A549 (cell line): ENCODE measurements at regions not wholly inside any gene's neighbourhood (a gene's known extent, or its start where the extent isn't known, plus 50 kb on each side); places are given as distances from the start of the nearest gene placed in this dataset.

Source experiments
- ATAC-seq, 2 experiments: fragments of 200-7000 bp in 1 of 2; fragments of >200 bp in 1 of 2; cut with Nextera tagmentation in 1 of 2; cut with Tn5 transposase in 1 of 2; 3 replicates each; pipeline versions ENCODE4 v1.8.0 to v1.9.1; 2018 to 2020; ENCODE audit warnings: mild to moderate bottlenecking in 1 of 2, moderate library complexity in 1 of 2
- CTCF ChIA-PET: fragments of 300-600 bp; sonication (Branson Sonifier 250); formaldehyde crosslinking; extraction: SDS; loops from one replicate; lab custom pipeline; 2021; ENCODE audit warnings: antibody characterized with exemption, inconsistent platforms; lab: Yijun Ruan, JAX
- POLR2A ChIA-PET: fragments of 350-600 bp; formaldehyde crosslinking; extraction: SDS; loops from one replicate; lab custom pipeline; 2021; ENCODE audit warnings: antibody characterized with exemption, inconsistent platforms; lab: Yijun Ruan, JAX
- DNase-seq, 2 experiments: peaks; one replicate each; pipeline versions ENCODE4 v3.0.0 to v3.0.0-alpha.2; 2011 to 2016; ENCODE audit warnings: low read depth in 1 of 2, low spot score in 1 of 2
- FAIRE-seq: peaks from 2 replicates; lab custom pipeline; 2011; peaks lifted over from hg19 to GRCh38; lab: Jason Lieb, UNC
- H3K27ac ChIP-seq, 2 experiments: fragments of >200 bp; sonication (Bioruptor Twin); formaldehyde crosslinking; 3 replicates each; pipeline ENCODE4 v1.5.1; 2016 to 2017
- H3K4me1 ChIP-seq: fragments of >200 bp; sonication (Bioruptor Twin); formaldehyde crosslinking; 3 replicates; pipeline ENCODE4 v1.6.1; 2016
- H3K4me2 ChIP-seq: fragments of >200 bp; sonication (Bioruptor Twin); formaldehyde crosslinking; 3 replicates; pipeline ENCODE4 v1.6.1; 2016
- H3K4me3 ChIP-seq: fragments of >200 bp; sonication (Bioruptor Twin); formaldehyde crosslinking; 3 replicates; pipeline ENCODE4 v1.5.1; 2016
- H3K9me3 ChIP-seq: fragments of >200 bp; sonication (Bioruptor Twin); formaldehyde crosslinking; 3 replicates; pipeline ENCODE4 v1.6.1; 2016
- BHLHE40 ChIP-seq: IDR thresholded peaks from 2 replicates; pipeline ENCODE4 v1.6.1; 2012; ENCODE audit warnings: low read depth, low read length, inconsistent platforms
- CEBPB ChIP-seq, 2 experiments: fragments of >200 bp in 1 of 2; sonication (Bioruptor Twin) in 1 of 2; formaldehyde crosslinking in 1 of 2; IDR thresholded peaks; 2 replicates each; pipeline ENCODE4 v1.6.1; 2012 to 2016
- CHD4 ChIP-seq: fragments of 200-600 bp; sonication (generic); IDR thresholded peaks from 2 replicates; pipeline ENCODE4 v1.6.1; 2016; ENCODE audit warnings: antibody characterized with exemption, mild to moderate bottlenecking, borderline replicate concordance
- FOSL2 ChIP-seq, 2 experiments: fragments of 450-650 bp in 1 of 2; fragments of >200 bp in 1 of 2; sonication (Bioruptor Twin) in 1 of 2; formaldehyde crosslinking; IDR thresholded peaks; 2 replicates each; pipeline versions ENCODE4 v1.5.0 to v1.6.1; 2016 to 2020; ENCODE audit warnings: mild to moderate bottlenecking in 1 of 2, moderate library complexity in 1 of 2
- HDAC2 ChIP-seq: fragments of 200-600 bp; sonication (generic); IDR thresholded peaks from 2 replicates; pipeline ENCODE4 v1.6.1; 2016
- HOXB5 ChIP-seq: fragments of 250-450 bp; sonication (Bioruptor Pico); IDR thresholded peaks from 2 replicates; pipeline ENCODE4 v1.5.0; 2020; ENCODE audit warnings: mild to moderate bottlenecking, moderate library complexity
- JUN ChIP-seq, 2 experiments: fragments of >200 bp; sonication (Bioruptor Twin); formaldehyde crosslinking; IDR thresholded peaks; 2 replicates in 1 of 2; 3 replicates in 1 of 2; pipeline ENCODE4 v1.6.1; 2016 to 2017
- MAFK ChIP-seq: fragments of 450-650 bp; IDR thresholded peaks from 2 replicates; pipeline ENCODE4 v1.6.1; 2014; ENCODE audit not compliant: partially characterized antibody
- NPAS2 ChIP-seq: fragments of 250-450 bp; sonication (Bioruptor Pico); IDR thresholded peaks from 2 replicates; pipeline ENCODE4 v1.8.0; 2022; ENCODE audit warnings: mild to moderate bottlenecking, moderate library complexity, borderline replicate concordance
- NR3C1 ChIP-seq: fragments of >200 bp; sonication (Bioruptor Twin); formaldehyde crosslinking; IDR thresholded peaks from 3 replicates; pipeline ENCODE4 v1.6.1; 2017
- PHF8 ChIP-seq: fragments of 200-600 bp; sonication (generic); IDR thresholded peaks from 2 replicates; pipeline ENCODE4 v1.6.1; 2016; ENCODE audit warnings: low read depth, mild to moderate bottlenecking, antibody characterized with exemption, moderate library complexity, borderline replicate concordance
- POLR2A ChIP-seq: IDR thresholded peaks from 2 replicates; pipeline ENCODE4 v1.6.1; 2012; ENCODE audit warnings: mild to moderate bottlenecking, low read length
- RARB ChIP-seq: fragments of 250-450 bp; sonication (Bioruptor Pico); IDR thresholded peaks from 2 replicates; pipeline ENCODE4 v1.8.0; 2021; ENCODE audit warnings: mild to moderate bottlenecking, moderate library complexity
- TP53 ChIP-seq: fragments of 250-450 bp; sonication (Bioruptor Pico); IDR thresholded peaks from 2 replicates; pipeline ENCODE4 v1.5.0; 2021; ENCODE audit warnings: mild to moderate bottlenecking, moderate library complexity
- ZFP36 ChIP-seq: fragments of 450-650 bp; IDR thresholded peaks from 2 replicates; pipeline ENCODE4 v1.6.1; 2014; ENCODE audit warnings: borderline replicate concordance; ENCODE audit not compliant: partially characterized antibody
- ZSCAN20 ChIP-seq: fragments of 250-450 bp; sonication (Bioruptor Pico); IDR thresholded peaks from 2 replicates; pipeline ENCODE4 v1.8.0; 2022; ENCODE audit warnings: mild to moderate bottlenecking, moderate library complexity
- WGBS: methylation state at CpG from one replicate; pipeline ENCODE4 v1.1.6; 2017; ENCODE audit errors: missing lambda C conversion rate; 5-methylcytosine and 5-hydroxymethylcytosine counted together
- TF ChIP-seq, protein P1 (sequence below): fragments of >200 bp; sonication (Bioruptor Twin); formaldehyde crosslinking; IDR thresholded peaks from 2 replicates; pipeline ENCODE4 v1.6.1; 2016
- TF ChIP-seq, protein P2 (sequence below): fragments of 150-350 bp; IDR thresholded peaks from 2 replicates; pipeline ENCODE4 v1.6.1; 2014; ENCODE audit warnings: low read depth, mild to moderate bottlenecking, low read length
- TF ChIP-seq, protein P3 (sequence below): IDR thresholded peaks from 2 replicates; pipeline ENCODE4 v1.6.1; 2012; ENCODE audit warnings: low read depth, borderline replicate concordance
- TF ChIP-seq, protein P4 (sequence below): fragments of 250-450 bp; sonication (Bioruptor Pico); IDR thresholded peaks from 2 replicates; pipeline ENCODE4 v1.5.0; 2020; ENCODE audit warnings: low read depth, mild to moderate bottlenecking, moderate library complexity

DNA sequence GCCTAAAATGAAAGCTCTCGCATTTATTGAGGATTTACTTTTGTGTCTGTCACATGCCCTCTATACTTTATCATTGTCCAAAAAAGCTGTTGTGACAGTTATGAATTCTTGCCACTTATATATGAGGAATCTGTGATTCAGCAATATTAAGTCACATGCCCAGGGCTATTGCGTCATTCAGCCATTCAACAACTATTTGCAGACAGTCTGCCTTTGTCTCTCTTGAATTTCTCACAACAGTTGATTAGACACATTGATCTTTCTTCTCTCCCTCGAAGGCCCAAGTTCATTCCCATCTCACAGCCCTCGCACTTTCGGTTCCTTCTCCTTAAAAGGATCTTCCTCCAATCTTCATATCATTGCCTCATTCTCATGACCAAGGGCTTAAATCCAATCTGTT lies 342.6 kb downstream of the MZT1 start:
- POLR2A ChIA-PET, result no interaction called here
- H3K4me2 ChIP-seq, result no peak overlapping the region
- WGBS, result 42% methylated on average over 5 of the region's 5 CpGs
- no peak overlapping the region for H3K4me3 ChIP-seq
- no peak for TF ChIP-seq ZSCAN20 (CRISPR knock-in tag)
- no peak for TF ChIP-seq HDAC2
- TF ChIP-seq ZFP36, result no peak
- TF ChIP-seq, protein P1, sequence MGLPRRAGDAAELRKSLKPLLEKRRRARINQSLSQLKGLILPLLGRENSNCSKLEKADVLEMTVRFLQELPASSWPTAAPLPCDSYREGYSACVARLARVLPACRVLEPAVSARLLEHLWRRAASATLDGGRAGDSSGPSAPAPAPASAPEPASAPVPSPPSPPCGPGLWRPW, result no peak
- TF ChIP-seq JUN (IDR thresholded peaks at IDR 0.05), result no peak
- no peak for TF ChIP-seq TP53 (CRISPR knock-in tag)
- TF ChIP-seq MAFK, result peak; percentile 13
- TF ChIP-seq CEBPB (IDR thresholded peaks at IDR 0.05), result peak in 1 of 2 experiments; percentile 34; a peak in 1 of 4 replicates
- H3K27ac ChIP-seq, result no peak overlapping the region
- ATAC-seq (no peak), FAIRE-seq (no peak), DNase-seq (peak in 1 of 2 experiments; percentile 9)
- H3K4me1 ChIP-seq, result no peaks in the 10 kb centered on the region
- H3K9me3 ChIP-seq, result no peaks in the 10 kb centered on the region
- CTCF ChIA-PET, result no interaction called here

DNA sequence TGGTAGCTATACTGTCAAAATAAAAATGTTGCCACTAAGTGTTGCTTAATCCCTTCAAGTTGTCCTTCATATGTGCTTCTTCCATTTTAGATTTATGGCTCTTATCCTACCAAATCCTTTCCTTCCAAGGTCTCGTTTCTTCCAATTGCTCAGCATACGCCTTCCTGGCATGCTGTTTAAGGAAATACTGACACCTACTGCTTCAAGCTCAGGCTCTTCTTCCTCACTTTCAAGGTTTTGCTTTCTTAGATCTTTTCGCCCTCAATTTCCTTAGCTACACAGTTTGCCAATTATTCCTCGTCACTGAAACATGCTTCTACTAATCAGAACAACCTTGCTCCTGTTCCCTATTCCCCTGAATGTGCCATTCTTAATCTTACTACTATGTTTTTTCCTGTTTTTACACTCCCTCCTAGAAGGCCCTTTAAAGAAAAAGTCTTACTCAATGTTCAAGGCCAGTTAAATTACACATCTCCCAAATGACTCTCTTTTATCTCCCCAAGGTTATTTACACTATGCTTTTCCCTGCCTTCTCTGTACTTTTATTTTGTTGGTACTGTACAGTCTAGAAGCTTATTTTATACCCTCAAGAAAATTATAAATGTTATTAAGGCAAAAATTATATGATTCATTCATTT lies 343.1 kb downstream of the MZT1 start:
- Histone ChIP-seq H3K4me3 (no peak overlapping the region), H3K27ac (no peak overlapping the region), H3K9me3 (no peaks in the 10 kb centered on the region), H3K4me1 (no peaks in the 10 kb centered on the region), H3K4me2 (no peak overlapping the region)
- 43% methylated on average over 4 of the region's 4 CpGs for WGBS
- TF ChIP-seq NPAS2, result no peak
- ChIA-PET POLR2A (no interaction called here), CTCF (no interaction called here)
- FAIRE-seq, result no peak
- no peak for ATAC-seq
- DNase-seq, result no peak

DNA sequence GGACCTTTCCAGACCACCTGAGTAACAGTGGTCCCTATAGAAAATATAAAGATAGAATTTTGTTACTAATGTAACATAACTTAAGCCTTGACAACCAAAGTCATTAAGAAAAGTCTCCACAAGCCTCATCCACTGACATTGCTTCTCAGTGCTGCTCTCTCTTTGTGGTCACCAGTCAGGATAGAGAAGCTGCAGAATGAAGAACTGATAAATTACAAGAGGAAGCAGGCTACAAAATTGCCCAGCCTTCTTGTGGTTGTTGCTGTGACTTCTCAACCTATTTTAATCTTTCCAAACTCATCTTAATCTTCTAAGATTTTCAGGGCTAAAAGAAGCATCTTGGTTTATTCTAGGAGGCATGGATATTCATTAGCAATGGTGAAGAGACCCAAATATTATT lies 343.8 kb downstream of the MZT1 start:
- Histone ChIP-seq H3K4me3 (no peak overlapping the region), H3K9me3 (no peaks in the 10 kb centered on the region), H3K4me2 (no peak overlapping the region), H3K4me1 (no peaks in the 10 kb centered on the region), H3K27ac (no peak overlapping the region)
- ChIA-PET POLR2A (no interaction called here), CTCF (no interaction called here)
- FAIRE-seq (no peak), DNase-seq (no peak), ATAC-seq (no peak)
- TF ChIP-seq ZSCAN20 (CRISPR knock-in tag) (no peak), ZFP36 (no peak), FOSL2 (IDR thresholded peaks at IDR 0.05) (no peak), FOSL2 (CRISPR knock-in tag; IDR thresholded peaks at IDR 0.05) (no peak), HOXB5 (no peak), NR3C1 (no peak), PHF8 (no peak), CHD4 (no peak)
- TF ChIP-seq, protein P2, sequence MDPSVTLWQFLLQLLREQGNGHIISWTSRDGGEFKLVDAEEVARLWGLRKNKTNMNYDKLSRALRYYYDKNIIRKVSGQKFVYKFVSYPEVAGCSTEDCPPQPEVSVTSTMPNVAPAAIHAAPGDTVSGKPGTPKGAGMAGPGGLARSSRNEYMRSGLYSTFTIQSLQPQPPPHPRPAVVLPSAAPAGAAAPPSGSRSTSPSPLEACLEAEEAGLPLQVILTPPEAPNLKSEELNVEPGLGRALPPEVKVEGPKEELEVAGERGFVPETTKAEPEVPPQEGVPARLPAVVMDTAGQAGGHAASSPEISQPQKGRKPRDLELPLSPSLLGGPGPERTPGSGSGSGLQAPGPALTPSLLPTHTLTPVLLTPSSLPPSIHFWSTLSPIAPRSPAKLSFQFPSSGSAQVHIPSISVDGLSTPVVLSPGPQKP, result no peak
- TF ChIP-seq, protein P3, sequence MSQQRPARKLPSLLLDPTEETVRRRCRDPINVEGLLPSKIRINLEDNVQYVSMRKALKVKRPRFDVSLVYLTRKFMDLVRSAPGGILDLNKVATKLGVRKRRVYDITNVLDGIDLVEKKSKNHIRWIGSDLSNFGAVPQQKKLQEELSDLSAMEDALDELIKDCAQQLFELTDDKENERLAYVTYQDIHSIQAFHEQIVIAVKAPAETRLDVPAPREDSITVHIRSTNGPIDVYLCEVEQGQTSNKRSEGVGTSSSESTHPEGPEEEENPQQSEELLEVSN, result no peak
- TF ChIP-seq, protein P4, sequence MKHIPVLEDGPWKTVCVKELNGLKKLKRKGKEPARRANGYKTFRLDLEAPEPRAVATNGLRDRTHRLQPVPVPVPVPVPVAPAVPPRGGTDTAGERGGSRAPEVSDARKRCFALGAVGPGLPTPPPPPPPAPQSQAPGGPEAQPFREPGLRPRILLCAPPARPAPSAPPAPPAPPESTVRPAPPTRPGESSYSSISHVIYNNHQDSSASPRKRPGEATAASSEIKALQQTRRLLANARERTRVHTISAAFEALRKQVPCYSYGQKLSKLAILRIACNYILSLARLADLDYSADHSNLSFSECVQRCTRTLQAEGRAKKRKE, result no peak

DNA sequence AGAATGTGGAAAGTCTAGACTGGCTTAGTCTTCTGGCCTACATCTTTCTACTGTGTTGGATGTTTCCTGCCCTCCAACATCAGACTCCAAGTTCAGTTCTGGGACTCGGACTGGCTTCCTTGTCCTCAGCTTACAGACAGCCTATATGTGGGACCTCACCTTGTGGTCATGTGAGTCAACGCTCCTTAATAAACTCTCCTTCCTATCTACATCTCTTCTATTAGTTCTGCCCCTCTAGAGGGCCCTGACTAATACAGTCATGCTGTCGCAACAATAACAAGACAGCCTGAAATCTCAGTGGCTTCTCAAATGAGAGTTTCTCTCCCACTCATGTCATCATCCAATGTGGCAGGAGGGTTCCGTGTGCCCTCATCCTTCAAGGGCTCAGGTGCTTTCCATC lies 347.8 kb downstream of the MZT1 start:
- Histone ChIP-seq H3K4me1 (no peaks in the 10 kb centered on the region), H3K4me3 (no peak overlapping the region), H3K27ac (no peak overlapping the region)
- 10% methylated on average over 4 of the region's 4 CpGs for WGBS
- DNase-seq, result no peak
- CTCF ChIA-PET, result no interaction called here
- no peak for FAIRE-seq
- TF ChIP-seq, protein P2, result no peak
- TF ChIP-seq PHF8 (no peak), BHLHE40 (no peak), RARB (CRISPR knock-in tag) (no peak), POLR2A (no peak)
- TF ChIP-seq, all 56 proteins: peak for 0
- Histone ChIP-seq H3K4me2 (no peak overlapping the region), H3K9me3 (no peaks in the 10 kb centered on the region)
- POLR2A ChIA-PET, result no interaction called here
- ATAC-seq, result no peak
